ENCODE measurements at regions not wholly inside any gene's neighbourhood (a gene's known extent, or its start where the extent isn't known, plus 50 kb on each side); places are given as distances from the start of the nearest gene placed in this dataset.

GRCh38 chr12:68435299-68435637 is 103.1 kb upstream of the MDM1 start:
- TF ChIP-seq, protein P1, sequence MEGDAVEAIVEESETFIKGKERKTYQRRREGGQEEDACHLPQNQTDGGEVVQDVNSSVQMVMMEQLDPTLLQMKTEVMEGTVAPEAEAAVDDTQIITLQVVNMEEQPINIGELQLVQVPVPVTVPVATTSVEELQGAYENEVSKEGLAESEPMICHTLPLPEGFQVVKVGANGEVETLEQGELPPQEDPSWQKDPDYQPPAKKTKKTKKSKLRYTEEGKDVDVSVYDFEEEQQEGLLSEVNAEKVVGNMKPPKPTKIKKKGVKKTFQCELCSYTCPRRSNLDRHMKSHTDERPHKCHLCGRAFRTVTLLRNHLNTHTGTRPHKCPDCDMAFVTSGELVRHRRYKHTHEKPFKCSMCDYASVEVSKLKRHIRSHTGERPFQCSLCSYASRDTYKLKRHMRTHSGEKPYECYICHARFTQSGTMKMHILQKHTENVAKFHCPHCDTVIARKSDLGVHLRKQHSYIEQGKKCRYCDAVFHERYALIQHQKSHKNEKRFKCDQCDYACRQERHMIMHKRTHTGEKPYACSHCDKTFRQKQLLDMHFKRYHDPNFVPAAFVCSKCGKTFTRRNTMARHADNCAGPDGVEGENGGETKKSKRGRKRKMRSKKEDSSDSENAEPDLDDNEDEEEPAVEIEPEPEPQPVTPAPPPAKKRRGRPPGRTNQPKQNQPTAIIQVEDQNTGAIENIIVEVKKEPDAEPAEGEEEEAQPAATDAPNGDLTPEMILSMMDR (IDR thresholded peaks at IDR 0.05): no peak
- no peak for TF ChIP-seq POLR2A (IDR thresholded peaks at IDR 0.05)
